ENCODE measurements at regions not wholly inside any gene's neighbourhood (a gene's known extent, or its start where the extent isn't known, plus 50 kb on each side); places are given as distances from the start of the nearest gene placed in this dataset.
"Not testable (repeated sequence)": the region's sequence is repeated elsewhere in the genome, so short reads cannot be mapped to it uniquely, and the experiment has no call there.

DNA sequence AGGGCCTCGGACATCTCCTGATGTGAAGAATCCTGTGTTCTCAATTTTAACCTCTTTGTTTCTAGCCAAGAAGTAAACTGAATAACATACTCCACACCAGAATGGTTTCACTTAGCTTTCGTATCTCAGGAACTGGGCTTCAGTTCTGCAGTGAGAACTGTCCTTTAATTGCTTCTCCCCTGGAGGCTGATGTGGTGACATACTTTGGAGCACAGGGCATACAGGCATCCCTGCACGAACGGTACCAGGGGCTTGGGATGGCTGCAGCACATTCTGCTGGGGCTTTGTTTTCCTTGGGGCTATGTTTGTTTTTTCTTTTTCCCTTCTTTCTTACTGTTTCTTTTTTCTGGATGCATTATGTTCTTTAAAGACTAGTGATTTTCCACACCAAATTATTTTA lies 230.5 kb downstream of the TM9SF2 start:
- no peak for DNase-seq

DNA sequence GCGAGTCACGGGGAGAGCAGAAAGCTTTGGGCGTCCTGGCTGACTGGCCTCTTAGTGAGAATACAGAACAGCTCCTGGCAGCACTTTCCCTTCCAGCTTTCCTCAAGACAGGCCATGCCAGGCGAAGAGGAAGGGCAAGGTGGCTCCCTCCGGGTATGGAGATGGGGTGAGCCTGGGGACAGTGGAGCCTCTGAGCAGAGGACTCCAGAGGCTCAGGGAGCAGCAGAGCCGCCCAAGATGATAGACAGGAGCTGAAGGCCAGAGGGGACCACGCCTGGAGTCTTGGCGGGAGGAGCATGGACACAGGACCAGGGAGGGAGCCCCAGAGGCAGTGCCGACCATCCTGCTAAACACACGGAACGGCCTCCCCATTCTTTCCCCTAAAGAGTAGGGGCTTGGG lies 229.1 kb downstream of the TM9SF2 start:
- DNase-seq = no peak

DNA sequence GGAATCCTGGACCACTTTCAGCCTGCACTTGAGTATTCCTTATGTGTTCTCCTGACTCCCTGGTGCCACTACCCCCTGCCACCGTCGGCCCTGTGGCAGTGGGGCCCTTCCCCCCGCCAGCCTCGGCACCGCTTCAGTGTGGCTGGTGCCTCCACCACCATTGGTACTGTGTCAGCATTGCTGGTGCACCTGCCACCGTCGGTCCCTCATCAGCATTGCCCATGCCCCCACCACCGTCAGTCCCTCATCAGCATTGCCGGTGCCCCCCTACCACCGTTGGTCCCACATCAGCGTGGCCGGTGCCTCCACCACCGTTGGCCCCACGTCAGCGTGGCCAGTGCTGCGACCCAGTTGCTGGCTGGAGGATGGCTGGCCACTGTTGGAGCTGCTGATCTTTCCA lies 228.5 kb downstream of the TM9SF2 start:
- no peak for DNase-seq

DNA sequence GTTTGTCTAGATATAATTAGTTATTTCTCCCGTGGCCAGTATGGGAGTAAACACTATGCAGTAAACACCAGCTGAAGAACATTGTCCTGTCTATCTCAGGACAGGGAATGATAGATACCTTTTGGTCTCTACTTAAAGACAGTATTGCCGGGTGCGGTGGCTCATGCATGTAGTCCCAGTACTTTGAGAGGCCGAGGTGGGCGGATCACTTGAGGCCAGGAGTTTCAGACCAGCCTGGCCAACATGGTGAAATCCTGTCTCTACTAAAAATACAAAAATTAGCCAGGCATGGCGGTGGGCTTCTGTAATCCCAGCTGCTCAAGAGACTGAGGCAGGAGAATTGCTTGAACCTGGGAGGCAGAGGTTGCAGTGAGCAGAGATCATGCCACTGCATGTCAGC lies 226.4 kb downstream of the TM9SF2 start:
- DNase-seq = not testable (repeated sequence)

DNA sequence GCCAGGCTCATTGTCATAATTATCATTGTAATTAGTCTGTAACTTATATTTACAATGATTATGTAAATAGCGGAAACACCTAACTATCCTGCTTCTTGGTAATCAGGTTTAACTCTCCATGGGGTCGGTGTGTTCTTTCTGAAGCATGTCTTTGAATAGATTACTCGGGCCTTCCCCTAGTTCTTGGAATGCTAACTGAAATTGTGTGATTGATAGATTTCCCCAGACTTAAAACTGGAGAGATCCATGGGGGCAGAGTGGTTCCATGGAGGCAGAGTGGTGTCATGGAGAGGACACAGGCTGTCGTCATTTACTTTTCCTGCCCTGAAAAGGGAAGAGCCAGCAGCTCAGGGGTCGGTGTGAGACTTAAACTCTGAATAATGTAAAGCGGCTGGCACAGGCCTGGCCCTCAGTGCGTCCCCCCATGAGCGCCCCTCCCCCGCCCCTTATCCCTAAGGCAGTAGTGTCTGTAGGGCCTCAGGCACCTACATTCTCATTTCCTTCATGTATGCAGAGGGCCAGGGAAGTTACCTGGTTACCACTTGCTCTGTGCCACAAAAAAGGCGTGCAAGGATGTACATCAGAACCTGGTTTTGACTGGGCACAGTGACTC lies 225.1 kb downstream of the TM9SF2 start:
- DNase-seq = no peak

DNA sequence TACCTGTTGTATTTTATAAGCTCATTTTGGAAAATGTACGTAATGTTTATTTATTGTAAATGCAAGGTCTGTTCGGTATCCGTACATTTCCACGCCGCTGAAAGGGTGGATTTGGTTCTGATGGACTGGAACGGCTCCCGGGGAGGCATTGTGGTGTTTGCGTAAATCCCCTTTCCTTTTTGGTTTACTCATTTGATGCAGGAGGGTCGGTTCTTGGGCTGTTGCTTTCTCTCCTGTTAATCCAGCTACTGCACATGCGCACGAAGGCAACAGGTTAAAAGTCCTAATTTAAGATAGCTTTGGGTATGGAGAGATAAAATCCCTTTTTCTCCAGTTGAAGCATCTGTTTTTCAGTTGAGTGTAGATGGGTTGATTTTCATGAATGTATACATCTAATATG lies 224.4 kb downstream of the TM9SF2 start:
- no peak for DNase-seq

DNA sequence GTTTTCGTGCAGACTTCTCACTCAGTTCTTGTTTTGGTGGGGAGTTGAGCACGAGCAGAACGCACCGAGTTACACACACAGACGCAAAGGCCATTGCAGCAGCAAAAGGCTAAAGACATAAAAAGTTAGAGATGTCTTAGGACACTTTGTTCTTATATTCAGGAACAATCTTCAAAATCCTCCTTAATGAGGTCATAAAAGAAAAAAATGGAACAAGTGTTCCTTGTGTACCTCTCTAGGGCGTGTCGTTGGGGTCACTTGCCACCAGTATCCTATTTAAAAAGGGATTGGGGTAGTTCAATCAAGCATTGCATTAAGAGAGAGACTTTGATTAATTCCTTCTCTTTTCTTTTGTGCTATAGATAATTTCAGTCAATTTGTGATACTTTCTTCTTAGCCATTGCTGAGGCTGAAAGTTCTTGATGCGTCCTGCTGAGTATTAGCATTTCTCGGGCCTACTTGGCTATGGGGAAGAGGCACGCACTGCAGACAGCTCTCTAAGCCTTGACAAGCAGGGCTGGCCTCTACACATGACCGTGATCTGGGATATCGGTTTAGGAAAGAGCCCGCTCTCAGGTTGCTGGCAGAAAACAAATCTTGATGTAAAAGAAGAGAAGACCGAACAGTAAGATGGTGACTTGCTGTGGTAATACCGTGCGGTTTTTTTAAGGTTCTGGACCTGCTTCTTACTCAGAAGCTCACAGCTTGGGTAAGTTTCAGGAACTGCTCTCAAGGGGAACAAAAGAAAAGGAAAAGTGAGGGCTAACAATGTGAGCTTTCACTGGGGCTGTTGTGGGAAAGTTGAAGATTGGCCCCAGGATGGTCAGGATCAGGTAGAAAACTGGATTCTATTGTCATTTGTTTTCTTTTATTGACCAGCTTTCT lies 223.6 kb downstream of the TM9SF2 start:
- no peak for DNase-seq

DNA sequence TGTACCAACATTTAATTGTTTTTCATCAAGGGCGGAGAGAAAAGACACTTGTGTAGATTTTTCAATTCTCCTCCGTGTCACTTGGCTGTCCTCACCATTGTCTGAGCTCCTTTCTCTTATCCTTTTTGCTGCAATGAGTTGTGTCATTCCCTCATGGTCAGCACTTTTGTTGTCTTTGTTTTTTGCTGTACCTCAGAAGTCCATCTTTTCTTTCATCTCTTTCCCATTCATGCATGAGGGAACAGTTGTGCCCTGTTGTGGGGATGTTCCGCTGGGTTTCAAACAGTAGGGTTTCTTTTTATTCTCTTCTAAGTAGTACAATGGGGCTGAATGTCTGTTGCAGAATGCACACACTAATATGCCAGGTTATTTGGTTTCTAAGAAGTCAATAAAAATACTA lies 222.6 kb downstream of the TM9SF2 start:
- DNase-seq = no peak

DNA sequence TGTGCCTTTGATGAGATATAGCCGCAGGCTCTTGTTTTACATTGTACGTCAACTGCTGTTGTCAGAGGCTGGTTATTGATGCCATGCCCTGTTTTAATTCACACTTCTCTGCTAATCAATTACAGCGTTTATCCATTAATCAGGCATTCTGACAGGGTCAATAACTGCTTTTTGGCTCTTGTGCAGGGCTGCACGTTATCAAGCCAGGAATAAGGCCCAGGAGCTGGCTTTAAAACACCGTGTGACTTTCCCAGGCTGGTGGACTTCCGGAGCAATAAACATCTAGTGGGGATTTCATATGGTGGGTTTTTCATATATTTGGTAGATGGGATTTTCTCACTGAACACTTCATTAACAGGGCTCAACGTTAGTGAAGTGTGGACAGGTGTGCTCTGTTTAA lies 221.7 kb downstream of the TM9SF2 start:
- no peak for DNase-seq

DNA sequence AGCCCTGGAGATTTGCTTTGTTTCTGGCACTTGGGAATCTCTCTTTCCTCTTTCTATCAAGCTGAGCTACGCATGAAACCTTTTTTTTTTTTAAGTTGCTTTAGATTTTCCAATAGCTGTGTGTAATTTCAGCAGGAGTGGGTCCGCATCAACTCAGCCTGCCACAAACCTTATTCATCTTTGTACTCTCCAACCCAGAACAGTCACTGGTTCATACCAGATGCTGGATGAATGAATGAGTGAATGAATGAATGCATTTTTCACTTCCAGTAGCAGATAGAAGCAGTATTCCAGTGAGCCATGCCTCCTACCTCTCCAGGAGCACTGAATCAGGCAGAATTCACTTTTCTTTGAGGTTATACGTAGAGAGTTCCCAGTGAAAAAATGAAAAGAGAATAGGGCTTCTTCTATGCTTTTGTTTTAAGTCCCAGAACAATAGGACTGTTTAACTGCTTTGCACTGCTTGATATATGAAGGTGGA lies 221.1 kb downstream of the TM9SF2 start:
- DNase-seq = no peak

DNA sequence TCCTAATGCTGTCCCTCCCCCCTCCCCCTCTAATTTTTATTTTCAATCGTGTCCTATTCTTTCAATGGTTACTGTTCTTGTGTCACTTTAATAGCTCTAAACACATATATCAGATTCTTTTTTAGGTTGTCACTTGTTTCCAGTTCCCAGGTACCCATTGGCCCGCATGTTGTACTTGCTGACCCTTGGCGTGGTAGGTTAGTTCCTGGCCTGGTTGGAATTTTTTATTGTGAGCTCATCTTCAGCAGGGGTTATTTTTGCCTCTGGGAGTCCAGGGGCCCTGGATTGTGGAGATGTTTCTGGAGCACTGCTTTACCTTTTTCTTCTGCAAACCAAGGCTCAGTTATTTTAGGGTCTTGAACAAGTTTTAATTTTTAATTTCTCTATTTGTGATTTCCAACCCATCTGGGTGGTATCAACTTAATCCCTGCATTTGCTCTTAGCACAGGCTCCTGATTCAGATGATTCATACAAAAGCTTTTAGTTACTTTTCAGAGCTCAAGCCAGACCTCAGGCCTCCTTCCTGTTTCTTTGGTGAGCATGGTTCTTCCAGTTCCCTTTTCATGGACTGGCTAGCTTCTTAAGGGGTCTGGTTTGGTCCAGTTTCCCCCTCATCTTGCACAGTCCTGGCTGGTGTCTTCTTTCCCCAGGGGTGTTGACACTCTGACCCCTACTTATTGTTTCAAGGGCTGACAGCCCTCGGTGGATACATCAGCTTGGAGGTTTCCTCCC lies 220.5 kb downstream of the TM9SF2 start:
- DNase-seq = no peak

DNA sequence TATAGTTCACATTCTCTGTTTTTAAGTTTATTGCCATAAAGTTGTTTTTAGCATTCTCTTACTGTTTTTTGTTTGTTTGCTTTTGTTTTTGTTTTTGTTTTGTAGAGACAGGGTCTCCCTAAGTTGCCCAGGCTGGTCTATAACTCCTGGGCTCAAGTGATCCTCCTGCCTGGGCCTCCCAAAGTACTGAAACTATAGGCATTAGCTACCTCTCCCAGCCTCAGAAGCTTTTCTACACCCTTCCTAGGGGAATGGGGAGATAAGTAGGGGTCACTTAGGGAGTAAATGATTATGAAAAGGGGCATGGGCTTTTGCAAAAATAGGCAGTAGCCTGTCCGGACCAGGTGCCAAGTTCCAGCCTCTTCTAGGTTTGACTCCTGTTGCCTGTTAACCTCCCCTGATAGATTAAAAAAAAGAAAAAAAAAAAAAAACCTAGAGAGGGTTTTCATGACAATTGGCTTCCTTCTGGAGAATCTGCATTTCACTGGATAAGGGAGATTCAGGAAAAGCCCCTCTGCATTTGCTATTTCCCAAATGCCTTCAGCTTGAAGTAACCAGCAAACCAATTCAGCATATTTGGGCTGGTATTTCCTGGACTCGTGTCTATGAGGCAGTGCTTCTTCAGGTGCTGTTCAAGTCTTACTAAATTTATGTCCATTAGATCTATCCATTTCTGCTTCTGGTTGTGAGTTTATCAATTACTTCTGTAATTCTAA lies 216.8 kb downstream of the TM9SF2 start:
- DNase-seq = no peak

DNA sequence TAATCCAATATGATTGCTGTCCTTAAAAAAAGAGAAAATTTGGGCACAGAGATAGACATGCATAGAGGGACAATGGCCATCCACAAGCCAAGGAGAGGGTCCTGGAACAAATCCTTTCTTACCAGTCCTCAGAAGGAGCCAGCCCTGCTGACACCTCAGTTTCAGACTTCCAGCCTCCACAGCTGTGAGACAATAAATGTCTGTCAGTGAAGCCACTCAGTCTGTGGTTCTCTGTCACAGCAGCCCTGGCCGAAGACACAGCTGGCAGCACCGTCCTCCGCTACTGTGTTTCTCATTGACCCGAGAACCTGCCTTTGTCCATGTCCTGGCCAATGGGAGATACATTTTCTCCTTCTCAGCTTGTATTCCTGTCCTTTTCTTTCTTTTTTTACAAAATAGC lies 207.9 kb downstream of the TM9SF2 start:
- no peak for DNase-seq

DNA sequence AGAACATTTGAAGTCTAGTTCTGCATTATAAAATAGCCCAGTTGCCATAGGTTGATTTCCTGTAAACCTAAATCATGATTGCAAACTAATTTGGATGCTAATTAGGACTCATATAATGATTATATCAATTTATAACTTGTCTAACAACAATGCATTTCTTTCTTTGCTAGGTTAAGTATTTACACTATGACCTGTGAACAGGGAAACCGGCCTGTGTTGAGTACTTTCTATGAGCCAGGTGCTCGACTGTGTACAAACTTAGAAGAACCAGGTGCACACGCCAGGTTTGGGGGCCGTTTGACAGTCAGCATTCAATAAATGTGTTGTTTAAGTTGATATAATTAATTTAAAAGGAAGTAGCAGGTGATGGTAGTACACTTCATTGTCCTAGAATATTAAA lies 203.1 kb downstream of the TM9SF2 start:
- no peak for DNase-seq

DNA sequence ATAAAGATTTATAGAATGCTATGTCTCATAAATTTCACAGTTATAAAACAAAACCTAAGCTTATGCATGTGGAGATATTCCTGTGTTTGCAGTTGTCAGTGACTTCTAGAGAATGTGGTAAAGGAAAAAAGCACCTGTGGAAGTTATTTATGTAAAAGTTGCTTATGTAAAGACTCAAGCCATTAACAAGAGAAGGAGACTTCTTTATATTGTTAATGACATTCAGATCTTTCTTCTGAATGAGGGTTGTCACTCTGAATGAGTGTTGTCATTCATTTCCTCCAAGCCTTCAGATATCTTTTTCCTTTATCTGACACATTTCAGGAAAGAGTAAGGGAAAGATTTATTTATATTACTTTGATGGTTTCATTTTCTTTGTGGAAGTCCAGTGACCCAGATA lies 202.6 kb downstream of the TM9SF2 start:
- no peak for DNase-seq

DNA sequence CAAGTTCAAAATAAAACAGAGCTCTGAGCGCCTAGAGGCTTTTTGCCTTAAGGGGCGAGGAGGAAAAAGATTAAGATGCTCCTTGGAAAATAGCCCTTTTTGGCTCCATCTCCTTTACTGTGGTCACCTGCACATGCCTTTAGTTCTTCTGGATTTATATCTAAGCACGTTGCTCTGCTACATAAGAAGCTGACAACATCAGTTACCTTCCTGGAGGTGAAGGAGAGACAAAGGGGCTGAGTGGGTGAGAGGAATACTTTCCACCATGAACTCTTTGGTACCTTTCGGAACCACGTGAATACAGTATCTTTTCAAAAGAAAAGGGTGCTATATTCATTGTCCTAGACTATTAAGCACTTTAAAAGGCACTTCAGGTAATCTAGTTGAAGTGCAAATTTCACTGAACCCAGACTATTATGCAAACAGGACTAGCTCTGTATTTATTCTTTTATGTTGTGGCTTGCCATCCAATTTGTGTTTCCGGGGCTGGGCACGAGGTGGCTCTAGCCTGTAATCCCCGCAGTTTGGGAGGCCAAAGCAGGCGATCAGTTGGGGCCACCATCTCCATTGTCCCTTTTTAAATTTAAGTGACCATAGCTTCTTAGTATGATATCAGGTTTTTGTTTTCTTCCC lies 201.5 kb downstream of the TM9SF2 start:
- DNase-seq = no peak

DNA sequence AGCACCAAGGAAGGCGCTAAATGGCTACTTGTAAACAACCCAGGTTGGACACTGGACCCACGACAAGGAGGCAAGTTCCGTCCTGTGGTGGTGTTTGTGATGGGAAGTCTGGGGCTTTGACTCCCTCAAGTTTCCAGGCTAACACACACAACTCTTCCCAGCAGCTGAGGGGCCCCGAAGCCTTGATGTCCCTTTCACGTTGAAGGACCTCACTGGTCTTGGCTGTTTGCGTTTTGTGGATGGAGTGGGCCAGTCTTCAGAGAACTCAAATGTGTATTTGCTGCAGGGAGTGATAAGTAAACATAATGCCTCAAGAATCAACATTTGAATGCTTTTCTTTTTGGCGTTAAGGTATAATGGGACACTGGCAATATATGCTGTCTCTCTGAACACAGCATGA lies 199.2 kb downstream of the TM9SF2 start:
- DNase-seq = no peak

DNA sequence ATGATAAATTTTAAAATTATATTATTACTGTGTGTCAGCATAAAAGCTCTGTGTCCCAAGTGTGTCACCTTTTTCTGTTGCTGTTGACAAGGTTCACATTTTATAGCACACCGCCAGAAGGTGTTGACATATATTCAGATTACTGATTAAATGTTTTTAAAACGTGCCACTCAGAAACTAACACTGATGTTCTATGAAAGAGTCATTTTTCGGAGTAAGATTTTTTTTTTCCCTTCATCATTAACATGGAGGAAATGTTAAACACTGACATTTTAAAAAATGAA lies 197.5 kb downstream of the TM9SF2 start:
- no peak for DNase-seq

DNA sequence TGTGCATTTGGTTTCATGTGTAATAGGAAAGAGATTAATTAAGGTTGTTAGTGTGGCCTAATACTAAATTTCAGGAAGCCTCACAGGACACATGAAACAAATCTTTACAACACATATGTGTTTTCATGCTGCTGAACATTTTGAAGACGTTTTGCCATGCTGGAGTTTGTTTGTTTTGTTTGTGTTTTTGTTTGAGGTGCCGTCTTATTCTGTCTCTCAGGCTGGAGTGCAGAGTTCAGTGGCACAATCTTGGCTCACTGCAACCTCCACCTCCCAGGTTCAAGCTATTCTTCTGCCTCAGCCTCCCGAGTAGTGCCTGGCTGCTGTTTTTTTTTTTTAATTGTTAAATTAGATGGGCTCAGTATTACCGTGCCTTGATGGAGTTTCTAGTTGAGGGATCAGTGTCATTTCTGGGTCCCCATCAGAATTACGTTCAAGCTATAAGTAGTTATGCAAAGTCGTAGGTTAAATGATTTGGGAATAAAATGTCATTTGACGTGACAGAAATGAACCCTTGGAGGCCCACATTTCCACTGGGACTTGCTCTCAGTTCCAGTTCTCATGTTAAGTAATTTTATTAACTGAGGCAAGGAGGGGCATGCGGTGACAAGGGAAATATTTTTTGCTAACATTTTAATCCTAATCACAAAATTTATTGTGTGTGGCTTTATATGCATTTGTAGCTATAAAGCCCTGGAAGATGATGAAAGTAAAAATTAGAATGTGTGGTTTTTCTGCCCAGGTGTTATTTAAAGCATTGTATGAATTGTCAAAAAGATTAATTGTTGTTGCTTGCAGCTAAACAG lies 196.9 kb downstream of the TM9SF2 start:
- DNase-seq = no peak

DNA sequence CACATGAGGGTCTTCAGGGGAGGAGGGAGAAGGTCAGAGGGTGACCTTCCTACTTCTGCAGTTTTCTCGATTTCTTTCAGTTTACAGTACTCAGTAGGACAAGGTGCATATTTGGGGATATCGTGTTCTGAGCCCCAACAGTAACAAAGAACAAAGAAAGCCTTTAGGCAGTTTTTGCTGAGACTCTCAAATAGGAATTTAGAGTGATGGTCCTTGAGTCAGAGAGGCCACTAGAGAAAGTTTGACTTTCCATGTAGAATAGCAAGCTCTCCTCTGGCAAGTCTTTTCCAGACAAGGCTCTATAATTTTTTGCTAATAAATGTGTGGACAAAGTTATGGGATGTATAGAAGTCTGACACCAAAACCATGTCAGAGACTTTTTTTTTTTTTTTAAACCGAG lies 194.6 kb downstream of the TM9SF2 start:
- DNase-seq = no peak

DNA sequence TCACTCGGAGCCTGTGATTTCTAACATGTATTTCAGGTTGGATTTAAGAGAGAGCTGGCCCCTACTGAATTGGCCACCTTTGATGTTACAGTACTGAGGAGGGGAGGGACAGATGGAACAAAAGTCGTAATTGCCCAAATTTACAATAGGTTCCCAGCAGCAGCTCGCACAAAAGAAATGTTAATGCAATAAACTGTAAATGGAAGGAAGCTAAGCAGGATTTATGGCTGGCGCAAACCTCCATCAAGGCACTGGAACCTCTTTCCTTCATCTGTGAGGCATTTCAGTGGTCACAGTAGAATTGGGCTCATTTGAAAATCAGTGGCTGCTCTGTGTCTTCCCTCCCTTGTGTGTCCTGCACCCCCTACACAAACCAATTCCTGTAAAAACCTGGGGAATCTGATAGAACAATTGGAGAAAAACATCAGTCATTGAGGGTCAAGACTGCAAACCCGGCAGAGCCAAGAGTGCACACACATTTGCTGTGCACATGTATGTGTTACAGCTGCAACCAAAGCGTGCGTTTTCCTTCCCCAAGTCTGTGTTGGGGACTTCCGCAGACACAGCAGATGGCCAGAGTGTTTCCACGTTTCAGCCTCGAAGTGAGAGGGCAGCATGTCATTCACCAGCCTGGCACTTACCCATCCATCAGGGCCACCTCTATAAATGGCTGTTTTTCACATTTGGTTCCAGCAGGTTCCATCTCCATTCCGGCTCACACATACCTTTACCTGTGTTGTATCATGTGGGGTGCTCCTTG lies 192.8 kb downstream of the TM9SF2 start:
- no peak for DNase-seq

Data from CD4-positive, alpha-beta T cell treated with Interleukin-4 for 4 hours (primary cell).